Stomach (tissue), 4 donors: ENCODE measurements at regions not wholly inside any gene's neighbourhood (a gene's known extent, or its start where the extent isn't known, plus 50 kb on each side); places are given as distances from the start of the nearest gene placed in this dataset.

ENCODE experiments used
- EP300 ChIP-seq: sonication (generic); formaldehyde crosslinking; IDR thresholded peaks from one replicate; pipeline ENCODE4 v1.6.1; 2017; ENCODE audit warnings: antibody characterized with exemption
- POLR2A ChIP-seq, 4 donors: fragments of 450-650 bp; IDR thresholded peaks; one replicate each; pipeline ENCODE4 v1.6.1; 2016; ENCODE audit warnings: antibody characterized with exemption in 4 of 4, control low read depth in 2 of 4, mild to moderate bottlenecking in 1 of 4, moderate library complexity in 1 of 4
- POLR2AphosphoS5 ChIP-seq, 3 donors: sonication (generic); formaldehyde crosslinking; IDR thresholded peaks; one replicate each; pipeline ENCODE4 v1.6.1; 2016; ENCODE audit warnings: antibody characterized with exemption in 3 of 3
- TF ChIP-seq, protein P1 (sequence below), 7 experiments: fragments of 450-650 bp in 4 of 7; fragments of 200-600 bp in 3 of 7; sonication (generic) in 3 of 7; IDR thresholded peaks; one replicate each; pipeline ENCODE4 v1.5.1; 2016 to 2019; ENCODE audit warnings: antibody characterized with exemption in 7 of 7, control low read depth in 2 of 7, mild to moderate bottlenecking in 1 of 7

DNA sequence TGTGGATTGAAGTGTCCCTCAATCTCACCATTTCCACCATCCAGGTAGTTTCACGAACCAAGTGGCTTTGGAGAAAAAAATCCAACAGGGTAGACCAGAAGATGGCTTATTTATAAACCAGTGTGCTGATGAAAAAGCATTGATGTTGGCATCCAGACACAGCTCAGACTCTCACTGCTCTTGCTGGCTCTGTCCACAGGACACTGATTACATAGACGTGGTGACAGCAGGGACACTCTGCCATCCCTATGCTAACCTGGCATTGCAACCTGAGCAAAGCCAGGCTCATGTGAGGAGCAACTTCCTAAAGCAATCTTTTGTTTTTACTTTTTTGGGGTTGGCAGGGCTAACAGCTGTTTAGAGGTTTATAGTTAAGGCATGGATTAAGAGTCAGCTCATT is 130.6 kb upstream of the SVIL start:
- TF ChIP-seq, protein P1, sequence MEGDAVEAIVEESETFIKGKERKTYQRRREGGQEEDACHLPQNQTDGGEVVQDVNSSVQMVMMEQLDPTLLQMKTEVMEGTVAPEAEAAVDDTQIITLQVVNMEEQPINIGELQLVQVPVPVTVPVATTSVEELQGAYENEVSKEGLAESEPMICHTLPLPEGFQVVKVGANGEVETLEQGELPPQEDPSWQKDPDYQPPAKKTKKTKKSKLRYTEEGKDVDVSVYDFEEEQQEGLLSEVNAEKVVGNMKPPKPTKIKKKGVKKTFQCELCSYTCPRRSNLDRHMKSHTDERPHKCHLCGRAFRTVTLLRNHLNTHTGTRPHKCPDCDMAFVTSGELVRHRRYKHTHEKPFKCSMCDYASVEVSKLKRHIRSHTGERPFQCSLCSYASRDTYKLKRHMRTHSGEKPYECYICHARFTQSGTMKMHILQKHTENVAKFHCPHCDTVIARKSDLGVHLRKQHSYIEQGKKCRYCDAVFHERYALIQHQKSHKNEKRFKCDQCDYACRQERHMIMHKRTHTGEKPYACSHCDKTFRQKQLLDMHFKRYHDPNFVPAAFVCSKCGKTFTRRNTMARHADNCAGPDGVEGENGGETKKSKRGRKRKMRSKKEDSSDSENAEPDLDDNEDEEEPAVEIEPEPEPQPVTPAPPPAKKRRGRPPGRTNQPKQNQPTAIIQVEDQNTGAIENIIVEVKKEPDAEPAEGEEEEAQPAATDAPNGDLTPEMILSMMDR (IDR thresholded peaks at IDR 0.05), result no peak
- TF ChIP-seq POLR2AphosphoS5 (IDR thresholded peaks at IDR 0.05) (no peak), POLR2A (IDR thresholded peaks at IDR 0.05) (no peak), EP300 (no peak)
